CD4-positive, alpha-beta T cell treated with Interleukin-6 at 100 ng/mL for 8 hours (primary cell): ENCODE measurements at regions not wholly inside any gene's neighbourhood (a gene's known extent, or its start where the extent isn't known, plus 50 kb on each side); places are given as distances from the start of the nearest gene placed in this dataset.
"Not testable (repeated sequence)": the region's sequence is repeated elsewhere in the genome, so short reads cannot be mapped to it uniquely, and the experiment has no call there.

ENCODE experiments used
- DNase-seq: peaks from one replicate; pipeline ENCODE4 v3.0.0-alpha.2; 2020; ENCODE audit warnings: mixed read lengths, low spot score

DNA sequence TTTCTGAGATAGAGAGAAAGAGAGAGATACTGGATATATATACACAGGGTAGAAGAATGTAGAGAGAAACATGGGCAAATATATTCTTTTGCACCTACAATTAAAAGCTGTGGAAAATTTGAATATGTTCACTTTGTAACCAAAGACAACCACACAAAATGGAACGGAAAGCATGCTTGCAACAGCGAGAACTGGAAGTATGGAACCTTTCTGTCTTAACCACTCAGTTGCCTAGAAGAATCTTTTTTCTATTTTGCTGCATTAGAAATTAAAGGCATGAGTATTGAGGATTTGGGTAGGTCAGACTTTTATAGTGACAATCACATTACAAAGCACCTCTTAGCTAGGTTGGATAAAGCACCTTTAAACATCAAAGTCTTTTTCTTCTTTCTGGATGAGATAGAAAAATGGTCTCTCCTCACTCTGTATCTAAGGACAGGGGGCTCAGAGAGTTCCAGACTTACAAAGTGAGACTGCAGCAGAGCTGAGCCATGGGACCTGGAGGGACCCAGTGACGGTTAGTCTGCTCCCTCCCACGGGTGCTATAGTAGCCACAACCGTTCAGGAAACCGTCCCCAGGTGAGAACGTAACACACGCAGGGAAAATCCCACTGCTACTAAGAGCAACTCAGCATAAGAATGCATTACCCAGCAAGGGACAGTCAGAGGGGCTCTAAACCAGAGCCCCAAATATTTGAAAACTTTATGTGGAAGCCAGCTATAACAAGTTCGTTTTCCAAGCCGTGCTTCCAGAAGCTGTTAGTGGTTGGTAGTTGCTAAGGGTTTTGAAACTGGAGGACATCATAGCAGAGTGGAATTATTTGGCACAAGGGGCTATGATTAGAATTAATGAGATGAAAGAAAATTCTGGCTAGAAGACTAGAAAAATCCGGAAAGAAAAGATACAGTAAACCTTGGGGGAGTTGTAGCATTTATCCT, 97.1 kb downstream of the DAD1 start:
- no peak for DNase-seq

DNA sequence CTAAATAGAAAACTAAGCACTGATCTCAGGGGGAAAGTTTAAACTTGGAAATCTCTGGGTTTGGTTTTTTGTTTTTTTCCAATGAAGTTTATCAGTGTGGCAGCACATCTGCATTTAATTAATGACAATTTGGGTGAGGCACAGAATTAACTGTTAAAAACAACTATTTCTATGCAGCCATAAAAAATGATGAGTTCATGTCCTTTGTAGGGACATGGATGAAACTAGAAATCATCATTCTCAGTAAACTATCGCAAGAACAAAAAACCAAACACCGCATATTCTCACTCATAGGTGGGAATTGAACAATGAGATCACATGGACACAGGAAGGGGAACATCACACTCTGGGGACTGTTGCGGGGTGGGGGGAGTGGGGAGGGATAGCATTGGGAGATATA, 98.0 kb downstream of the DAD1 start:
- not testable (repeated sequence) for DNase-seq

DNA sequence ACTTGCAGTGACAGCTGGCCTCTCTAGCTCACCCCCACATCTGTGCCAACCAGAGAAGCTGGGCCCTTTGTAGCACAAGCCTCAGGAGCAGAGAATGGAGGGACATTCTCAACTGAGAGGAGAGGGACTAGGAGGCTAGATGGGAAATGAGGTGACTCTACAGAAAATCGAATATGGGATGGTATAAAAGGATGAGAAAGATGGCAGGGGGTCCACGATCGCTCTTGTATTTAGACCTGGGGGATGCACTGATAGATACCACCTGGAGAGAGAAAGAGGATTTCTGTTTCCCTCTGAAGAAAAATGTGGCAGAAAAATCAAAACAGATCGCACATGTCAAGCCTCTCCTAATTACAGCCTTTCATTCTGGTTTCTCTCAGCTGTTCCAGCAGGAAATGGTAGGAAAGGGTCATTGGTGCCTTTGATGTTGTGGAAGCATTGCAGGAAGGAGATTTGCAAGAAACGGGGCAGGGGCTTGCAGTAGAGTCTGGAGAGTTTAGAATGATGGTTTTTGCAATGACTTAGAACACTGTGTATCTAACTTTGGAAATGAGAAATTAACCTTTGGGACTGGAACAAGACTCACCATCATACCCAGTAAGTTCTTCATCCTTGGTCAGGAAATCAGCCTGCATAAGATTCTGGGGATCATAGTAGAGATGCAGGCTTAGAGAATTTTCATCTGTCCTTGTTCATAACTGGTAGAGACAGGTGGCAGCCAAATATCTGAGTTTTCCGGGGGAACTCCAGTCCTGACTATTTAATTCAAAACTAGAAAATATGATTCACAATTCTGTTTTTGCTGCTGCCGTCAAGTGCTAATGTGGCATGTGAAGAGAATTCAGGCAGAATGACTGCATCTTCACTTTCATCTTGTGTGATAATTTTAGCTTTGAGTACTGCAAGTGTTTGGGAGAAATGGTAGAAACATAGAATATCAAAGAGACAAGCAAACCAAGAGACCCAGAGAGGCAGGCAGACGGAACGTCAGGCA, 98.8 kb downstream of the DAD1 start:
- DNase-seq: no peak

DNA sequence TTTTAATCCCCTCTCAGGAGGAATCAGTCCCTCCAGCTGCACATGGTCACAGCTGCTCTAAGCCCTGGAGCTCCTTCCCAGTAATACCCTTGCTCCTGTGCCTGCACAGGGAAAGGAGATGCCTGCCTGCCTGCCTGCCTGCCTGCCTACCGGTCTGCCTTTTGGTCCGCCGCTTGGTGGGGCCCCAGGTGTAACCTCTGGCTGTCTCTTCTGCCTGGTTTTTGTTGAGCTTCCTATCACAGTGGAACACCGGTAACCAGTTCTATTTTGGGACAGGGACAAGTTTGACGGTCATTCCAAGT, 99.8 kb downstream of the DAD1 start:
- DNase-seq: no peak

DNA sequence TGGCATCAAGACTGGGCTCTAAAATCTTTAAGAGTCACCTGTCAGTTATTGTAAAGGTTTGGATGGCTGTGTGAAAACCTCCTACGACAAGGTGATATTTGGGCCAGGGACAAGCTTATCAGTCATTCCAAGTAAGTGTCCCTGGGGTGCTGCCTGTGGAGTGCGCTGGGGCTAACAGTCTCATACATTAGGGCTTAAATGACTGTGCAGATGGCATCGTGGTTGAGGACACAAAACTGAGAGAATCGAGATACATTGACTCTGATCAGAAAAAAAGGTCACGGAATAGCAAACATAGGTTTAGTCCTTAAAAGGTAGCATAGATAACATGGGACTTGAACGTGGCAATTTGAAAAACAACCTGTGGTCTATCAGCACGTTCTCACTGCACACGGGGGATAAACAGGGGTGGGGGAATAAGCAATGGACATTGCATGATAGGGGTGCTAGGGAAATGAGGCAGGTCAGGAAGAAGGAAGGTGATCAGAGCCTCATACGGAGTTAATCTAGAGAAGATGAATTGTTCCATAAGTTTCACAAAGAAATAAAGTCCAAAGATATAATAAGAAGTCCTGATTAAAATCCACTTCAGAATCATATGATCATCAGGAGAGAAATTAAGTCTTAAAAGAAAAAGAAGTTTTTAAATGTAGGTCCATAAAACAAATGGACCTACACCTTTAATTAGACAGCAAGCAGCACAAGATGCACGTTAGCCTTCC, 100.3 kb downstream of the DAD1 start:
- DNase-seq: no peak

DNA sequence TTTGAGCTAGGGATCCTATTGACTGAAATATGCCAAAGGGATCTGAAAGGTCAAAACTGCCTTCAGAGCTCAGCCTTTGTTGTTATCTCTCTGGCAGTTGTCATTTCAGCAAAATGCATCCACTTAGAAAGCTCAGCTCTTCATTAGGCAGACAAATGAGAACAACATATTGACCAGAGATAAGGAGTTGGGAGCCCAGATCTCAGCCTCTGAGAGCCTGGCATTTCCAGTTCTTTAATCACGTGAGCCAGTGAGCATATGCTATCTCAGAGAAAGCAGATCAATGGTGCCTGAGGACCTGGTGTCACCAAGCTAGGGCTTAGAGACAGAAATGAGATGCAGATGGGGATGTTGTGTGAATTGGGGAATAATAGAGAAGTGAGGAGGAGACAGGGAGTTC, 101.1 kb downstream of the DAD1 start:
- DNase-seq: no peak

DNA sequence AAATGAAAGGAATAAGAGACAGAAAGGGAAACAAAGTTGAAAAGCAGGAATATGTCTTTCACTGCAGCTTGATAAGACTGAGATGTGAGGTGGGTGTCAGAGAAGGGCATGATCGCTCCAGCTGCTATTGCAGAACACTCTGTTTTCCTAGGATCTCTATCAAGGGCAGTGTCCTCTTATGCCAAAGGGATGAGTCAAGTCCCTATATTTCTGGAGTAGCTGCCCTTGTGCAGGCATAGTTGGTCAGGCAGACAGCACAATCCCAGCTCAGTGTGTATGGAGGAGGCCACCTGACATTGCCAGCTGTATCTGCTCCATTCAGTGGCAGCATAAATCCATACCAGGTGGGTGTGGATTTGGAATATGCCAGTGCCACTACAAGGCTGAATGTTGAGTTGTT, 101.6 kb downstream of the DAD1 start:
- no peak for DNase-seq

DNA sequence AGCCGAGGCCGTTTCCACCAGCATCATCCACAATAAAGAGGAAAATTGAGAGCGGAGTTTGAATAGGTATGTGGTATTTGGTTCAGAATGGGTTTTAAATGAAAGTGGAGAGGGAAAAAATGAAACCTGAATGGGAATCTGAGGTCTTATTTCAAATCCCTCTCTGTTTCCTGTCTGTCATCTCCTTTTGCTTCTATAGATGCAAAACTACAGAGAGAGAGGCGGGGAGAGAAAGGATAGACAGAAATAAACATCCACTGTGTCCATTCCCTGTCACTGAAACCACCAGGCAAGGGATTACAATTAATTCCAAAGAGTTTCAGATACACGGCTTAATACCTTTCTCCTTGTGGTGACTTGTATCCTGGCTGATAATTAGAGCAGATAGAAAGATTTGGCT, 102.3 kb downstream of the DAD1 start:
- no peak for DNase-seq

DNA sequence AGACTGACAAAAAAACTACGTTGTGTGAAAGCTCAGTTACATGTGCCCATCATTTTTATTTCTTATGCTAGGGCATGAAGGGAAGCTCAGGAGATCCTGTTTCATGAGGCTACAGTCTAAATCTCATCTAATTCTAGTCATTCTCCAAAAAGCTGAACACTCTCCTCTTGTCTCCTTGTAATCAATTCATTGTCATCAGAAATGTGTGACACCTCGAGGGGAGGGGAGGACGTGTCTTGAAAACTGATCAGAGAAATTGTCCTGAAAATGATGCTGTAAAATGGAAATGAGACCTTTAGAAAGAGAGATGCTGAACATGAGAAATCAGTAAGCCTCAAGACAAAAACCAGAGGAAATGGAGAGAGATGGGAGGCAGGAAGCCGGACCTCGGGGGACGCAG, 103.4 kb downstream of the DAD1 start:
- no peak for DNase-seq

DNA sequence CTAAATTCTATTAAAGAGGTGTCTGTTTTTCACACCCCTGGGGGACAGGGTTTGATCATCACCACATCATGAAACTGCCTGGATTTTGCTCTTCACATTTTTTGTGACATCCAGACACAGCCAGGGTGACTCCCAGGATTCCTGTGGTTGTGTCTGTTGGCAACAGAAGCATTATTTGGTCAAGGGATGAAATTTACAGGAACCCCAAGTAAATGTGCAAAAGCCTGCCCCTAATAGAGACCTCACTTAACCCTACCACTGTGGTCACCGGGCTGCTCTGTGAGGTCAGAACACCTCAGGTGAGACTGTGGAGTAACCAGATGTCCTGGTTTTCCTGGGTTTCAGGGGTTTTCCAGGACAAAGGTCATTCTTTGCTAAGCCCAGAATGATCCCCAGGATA, 103.8 kb downstream of the DAD1 start:
- no peak for DNase-seq

DNA sequence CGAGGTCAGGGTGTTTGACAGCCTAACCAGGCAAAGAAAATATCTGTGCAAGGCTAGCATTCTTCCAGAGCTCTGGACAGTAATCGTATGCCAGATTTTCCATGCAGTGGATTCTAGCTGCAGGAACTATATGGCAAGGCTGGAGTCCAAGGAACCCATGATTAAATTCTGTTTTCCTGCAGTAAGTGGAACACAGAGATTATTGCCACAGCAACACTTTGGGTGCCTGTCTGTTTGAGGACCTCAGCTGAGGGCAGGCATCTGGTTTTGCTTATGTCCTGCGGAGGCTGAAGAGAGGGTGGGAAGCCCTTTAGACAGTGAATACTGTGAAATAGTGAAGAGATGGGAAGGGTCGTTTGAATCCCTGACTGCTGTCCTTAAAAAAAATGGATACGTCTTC, 104.4 kb downstream of the DAD1 start:
- DNase-seq: no peak

DNA sequence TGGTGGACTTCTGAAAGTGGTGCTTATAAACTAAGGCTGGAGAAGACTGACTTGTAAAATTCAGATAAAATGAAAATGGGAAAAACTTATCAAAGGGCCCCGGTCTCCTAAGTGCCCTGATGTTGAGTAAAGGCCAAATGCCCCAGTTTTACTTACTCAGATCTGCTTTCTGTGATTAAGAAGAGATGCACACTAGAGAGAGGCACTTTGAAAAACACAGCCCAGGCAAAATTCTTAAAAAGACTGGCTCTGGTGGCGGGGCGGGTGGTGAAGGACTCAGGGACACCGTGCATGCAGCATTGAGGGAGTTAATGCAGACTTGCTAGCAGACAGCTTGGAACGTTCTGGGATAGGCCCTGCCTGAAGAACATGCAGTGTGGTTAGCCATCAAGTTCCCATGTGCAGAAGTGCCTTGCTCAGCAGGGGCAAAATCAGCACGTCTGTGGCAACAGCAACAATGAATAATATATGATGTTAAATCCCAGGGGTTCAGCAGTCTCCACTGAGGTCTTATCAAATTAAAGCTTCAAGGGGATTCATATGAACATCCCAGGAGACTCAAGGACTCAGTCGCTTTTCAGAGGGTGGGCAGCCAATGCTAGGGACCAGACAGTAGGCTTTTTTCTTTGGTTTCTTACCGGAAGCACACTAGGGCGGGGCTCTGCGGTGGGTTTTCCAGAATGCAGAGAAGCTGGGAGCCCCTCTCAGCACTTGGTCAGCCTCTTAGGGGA, 105.0 kb downstream of the DAD1 start:
- no peak for DNase-seq

DNA sequence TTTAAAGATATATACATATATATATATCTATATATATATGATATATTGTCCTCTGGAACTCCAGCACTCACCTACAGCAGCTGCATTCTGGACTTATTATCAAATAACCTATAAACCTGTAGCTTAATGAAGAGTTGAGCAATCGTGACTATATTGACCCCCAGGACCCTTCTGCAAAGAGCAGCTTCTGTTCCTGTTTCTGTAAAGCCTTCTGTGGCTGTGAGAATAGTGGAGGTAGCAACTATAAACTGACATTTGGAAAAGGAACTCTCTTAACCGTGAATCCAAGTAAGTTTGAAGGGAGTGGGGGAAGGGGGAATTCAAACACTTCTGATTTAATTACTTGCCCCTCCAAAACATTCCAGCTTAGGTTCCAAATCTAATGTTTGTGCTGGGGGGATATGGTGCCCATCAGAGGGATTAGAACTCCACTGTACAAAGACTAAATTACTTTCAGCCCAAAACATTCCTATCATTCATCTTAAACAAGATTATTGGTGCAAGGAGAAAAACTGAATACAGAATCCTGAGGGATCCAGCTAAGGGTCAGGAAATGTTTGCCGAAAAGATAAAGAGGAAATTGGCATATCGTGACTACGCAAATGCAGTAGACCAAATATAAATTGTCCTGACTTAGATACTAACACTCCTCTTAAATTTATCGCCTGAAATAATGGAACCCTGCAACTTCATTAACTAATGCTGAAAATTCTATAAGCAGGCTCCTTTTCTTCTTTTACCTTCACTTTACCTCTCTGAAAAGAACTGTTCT, 106.1 kb downstream of the DAD1 start:
- no peak for DNase-seq

DNA sequence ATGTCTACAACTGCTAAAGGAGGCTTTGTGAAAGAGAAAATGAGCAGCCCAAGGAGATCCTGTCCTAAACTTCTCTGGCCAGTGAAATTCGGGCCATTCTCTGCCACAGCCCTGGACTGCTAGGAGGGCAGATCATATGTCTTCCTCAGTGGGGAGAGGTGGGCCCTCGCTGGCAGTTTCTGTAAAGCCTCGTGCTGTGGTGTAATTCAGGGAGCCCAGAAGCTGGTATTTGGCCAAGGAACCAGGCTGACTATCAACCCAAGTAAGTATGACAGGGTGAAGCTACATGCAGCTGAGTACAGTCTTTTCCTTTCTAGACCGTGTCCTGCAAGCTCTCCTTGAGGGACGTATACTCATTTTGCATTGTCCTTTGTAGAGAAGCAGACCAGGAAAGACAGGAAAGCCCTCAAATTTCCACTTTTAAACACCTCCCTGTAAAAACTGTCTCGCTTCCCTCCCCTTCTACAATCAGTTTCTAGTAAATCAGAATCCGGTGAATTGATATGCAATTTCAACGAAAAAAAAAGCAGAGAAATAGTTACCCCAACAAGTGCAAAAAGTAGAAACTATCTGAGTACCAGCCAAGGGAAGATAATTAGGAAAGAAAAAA, 106.8 kb downstream of the DAD1 start:
- DNase-seq: no peak

DNA sequence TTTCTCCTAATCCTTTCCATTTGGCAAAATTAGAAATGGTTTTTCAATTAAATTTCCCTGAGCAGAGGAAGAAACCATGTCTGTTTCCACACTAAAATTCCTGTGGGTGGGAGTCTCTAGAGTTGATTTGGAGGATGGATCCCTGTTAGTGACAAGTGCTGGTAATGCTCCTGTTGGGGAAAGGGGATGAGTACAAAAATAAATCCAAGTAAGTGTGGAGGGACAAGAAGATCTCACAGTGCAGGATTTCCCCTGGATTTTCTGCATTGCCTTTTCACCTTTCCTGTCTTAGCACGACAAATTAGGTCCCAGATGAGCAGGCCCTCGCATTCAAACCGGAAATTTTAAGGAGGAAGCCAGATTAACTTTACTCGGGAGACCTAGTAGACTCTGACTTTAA, 107.5 kb downstream of the DAD1 start:
- DNase-seq: no peak

DNA sequence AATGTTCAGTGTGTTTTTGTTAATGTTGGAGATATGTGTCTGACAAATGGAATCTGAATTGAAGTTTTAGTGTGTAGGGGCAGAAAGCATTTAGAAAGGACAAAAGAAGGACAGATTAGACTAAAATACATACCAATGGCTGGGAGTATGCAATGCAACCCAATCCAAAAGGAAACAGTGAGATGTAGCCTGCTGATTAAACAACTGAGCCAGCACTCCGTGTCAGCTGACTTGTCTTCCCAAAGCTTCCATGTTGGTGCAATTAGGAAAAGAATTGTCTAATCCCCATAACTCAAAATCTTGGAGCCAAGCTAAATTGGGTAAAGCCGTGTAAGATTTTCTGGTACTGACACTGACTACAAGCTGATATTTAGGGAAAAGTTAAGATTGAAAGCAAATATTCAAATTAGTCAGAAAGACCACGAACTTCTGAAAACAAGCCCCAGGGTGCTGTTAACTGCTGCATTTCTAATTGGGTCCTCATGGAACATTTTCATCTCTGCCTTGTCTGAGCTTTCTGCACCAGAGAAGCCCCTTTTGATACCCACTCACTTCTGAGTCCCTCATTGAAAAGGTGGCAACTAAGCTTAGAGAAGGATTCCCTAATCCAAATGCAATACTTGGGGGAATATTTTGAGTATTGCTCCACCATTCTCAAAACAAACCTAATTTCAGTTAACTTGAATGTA, 109.1 kb downstream of the DAD1 start:
- DNase-seq: no peak

DNA sequence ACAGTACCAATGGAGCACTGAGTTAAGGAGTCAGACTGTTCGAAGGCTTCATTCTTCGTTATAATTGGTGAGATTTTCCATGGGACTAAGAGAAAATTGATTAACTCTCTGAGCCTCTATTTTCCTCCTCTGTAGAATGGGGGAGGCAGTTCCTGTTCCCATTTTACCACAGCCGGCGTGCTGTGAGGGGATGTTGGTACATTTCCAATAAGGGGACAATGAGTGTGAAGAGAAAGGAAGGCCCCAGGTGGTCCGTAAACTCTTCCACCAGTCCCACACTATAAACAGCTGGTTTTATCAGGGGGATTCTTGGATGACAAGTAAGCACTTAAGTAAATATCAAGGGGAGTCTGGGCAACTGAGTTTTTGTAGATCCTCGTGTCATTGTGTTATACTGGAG, 109.9 kb downstream of the DAD1 start:
- no peak for DNase-seq

DNA sequence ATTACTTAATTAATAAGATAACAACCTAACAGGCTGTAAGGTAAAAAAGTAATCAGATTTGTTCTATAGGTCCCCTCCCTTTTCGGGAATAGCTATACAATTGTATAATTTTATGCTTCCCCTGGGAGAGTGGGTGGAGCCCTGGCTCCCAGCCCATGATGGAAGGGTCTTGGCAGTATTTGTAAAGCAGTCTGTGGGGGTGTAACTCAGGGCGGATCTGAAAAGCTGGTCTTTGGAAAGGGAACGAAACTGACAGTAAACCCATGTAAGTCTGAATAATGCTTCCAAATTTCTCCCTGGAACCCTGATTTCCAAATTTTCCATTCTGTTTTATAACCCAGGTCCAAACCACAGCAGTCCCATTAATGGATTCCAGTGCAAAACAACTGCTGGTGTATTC, 110.4 kb downstream of the DAD1 start:
- DNase-seq: no peak

DNA sequence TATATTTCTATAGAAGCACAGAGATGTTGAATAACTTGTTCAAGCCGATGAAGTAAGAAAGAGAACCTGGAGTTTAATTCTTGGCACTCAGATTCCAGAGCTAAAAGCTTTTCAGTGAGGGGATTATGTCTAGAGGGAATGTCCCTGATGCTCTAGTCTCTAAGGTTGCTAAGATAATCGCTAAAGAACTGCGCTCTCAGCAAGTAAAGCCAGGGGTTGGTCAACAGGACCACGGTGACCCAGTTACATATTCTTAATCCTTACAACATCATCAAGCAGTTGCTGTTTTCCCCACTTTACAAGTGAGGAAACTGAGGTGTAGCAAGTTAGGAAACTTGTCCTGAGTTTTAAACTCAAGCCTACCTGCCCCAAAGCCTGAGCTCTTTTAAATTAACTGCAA, 110.8 kb downstream of the DAD1 start:
- no peak for DNase-seq
